NCI-H1417 treated with DMSO at 0.1 percent for 48 hours (cell line): ENCODE measurements at regions not wholly inside any gene's neighbourhood (a gene's known extent, or its start where the extent isn't known, plus 50 kb on each side); places are given as distances from the start of the nearest gene placed in this dataset.

Source experiments
- DNase-seq: peaks from one replicate; lab custom pipeline; 2025; lab: John Stamatoyannopoulos, UW

GRCh38 chr3:102229062-102229655 is 205.7 kb upstream of the ZPLD1 start:
- DNase-seq = no peak

- DNase-seq = no peak
Observed at GRCh38 chr3:102230057-102230456, 204.8 kb upstream of the ZPLD1 start.

GRCh38 chr3:102233881-102234280 is 200.9 kb upstream of the ZPLD1 start:
- DNase-seq = no peak

GRCh38 chr3:102235679-102236078 is 199.1 kb upstream of the ZPLD1 start:
- no peak for DNase-seq

- no peak for DNase-seq
Observed at GRCh38 chr3:102237181-102237580, 197.6 kb upstream of the ZPLD1 start.

GRCh38 chr3:102237838-102238237 is 197.0 kb upstream of the ZPLD1 start:
- no peak for DNase-seq

- DNase-seq = no peak
Observed at GRCh38 chr3:102238362-102238761, 196.5 kb upstream of the ZPLD1 start.

GRCh38 chr3:102240720-102241119 is 194.1 kb upstream of the ZPLD1 start:
- no peak for DNase-seq

GRCh38 chr3:102248981-102249705 is 185.7 kb upstream of the ZPLD1 start:
- no peak for DNase-seq

- no peak for DNase-seq
Observed at GRCh38 chr3:102255736-102256135, 179.1 kb upstream of the ZPLD1 start.

- no peak for DNase-seq
Observed at GRCh38 chr3:102258666-102259227, 176.1 kb upstream of the ZPLD1 start.

- DNase-seq = no peak
Observed at GRCh38 chr3:102259663-102260062, 175.2 kb upstream of the ZPLD1 start.

- no peak for DNase-seq
Observed at GRCh38 chr3:102265720-102266119, 169.1 kb upstream of the ZPLD1 start.

GRCh38 chr3:102269406-102269805 is 165.4 kb upstream of the ZPLD1 start:
- no peak for DNase-seq

GRCh38 chr3:102290241-102290640 is 144.6 kb upstream of the ZPLD1 start:
- DNase-seq = no peak

GRCh38 chr3:102295756-102296155 is 139.1 kb upstream of the ZPLD1 start:
- no peak for DNase-seq

- no peak for DNase-seq
Observed at GRCh38 chr3:102297072-102297658, 137.7 kb upstream of the ZPLD1 start.

GRCh38 chr3:102299125-102299877 is 135.5 kb upstream of the ZPLD1 start:
- no peak for DNase-seq

- no peak for DNase-seq
Observed at GRCh38 chr3:102301155-102301880, 133.5 kb upstream of the ZPLD1 start.

GRCh38 chr3:102302020-102302419 is 132.8 kb upstream of the ZPLD1 start:
- no peak for DNase-seq

- DNase-seq = no peak
Observed at GRCh38 chr3:102304550-102304949, 130.3 kb upstream of the ZPLD1 start.

- no peak for DNase-seq
Observed at GRCh38 chr3:102307442-102307841, 127.4 kb upstream of the ZPLD1 start.
